Left ventricle myocardium inferior (tissue), 1 donor: ENCODE measurements at regions not wholly inside any gene's neighbourhood (a gene's known extent, or its start where the extent isn't known, plus 50 kb on each side); places are given as distances from the start of the nearest gene placed in this dataset.

Experiments
- DNase-seq: peaks from one replicate; pipeline ENCODE4 v3.0.0-alpha.2; 2020
- H3K27ac ChIP-seq: fragments of 200-600 bp; replicated peaks from 2 replicates; pipeline ENCODE4 v1.8.0; 2021
- H3K27me3 ChIP-seq: fragments of 200-600 bp; 2 replicates; pipeline ENCODE4 v1.8.0; 2021; ENCODE audit warnings: low read depth
- H3K36me3 ChIP-seq: fragments of 200-600 bp; 2 replicates; pipeline ENCODE4 v1.8.0; 2021
- H3K4me1 ChIP-seq: fragments of 200-600 bp; 2 replicates; pipeline ENCODE4 v1.8.0; 2021
- H3K4me3 ChIP-seq: fragments of 200-600 bp; 2 replicates; pipeline ENCODE4 v1.8.0; 2021; ENCODE audit warnings: mild to moderate bottlenecking, moderate library complexity
- H3K9me3 ChIP-seq: fragments of 200-600 bp; replicated peaks from 2 replicates; pipeline ENCODE4 v1.8.0; 2021
- CTCF ChIP-seq: fragments of 200-600 bp; IDR thresholded peaks from 2 replicates; pipeline ENCODE4 v1.8.0; 2021; ENCODE audit warnings: antibody characterized with exemption, mild to moderate bottlenecking, borderline replicate concordance
- intact Hi-C: fragments of 100-400 bp; cut with micrococcal nuclease; formaldehyde crosslinking; loops from one replicate; pipeline ENCODE4 v1.11.0; 2022
- donor health status: DM: no; HTN: yes; CAD: no; lungs with severe emphysema.

- no peaks in the 10 kb centered on the region for H3K9me3 ChIP-seq
- intact Hi-C loops, result no loop called here
- no peaks in the 10 kb centered on the region for H3K36me3 ChIP-seq
- peaks cover 30% of the 10 kb centered on the region for H3K4me1 ChIP-seq
- no peak overlapping the region for H3K4me3 ChIP-seq
- H3K27me3 ChIP-seq, result no peaks in the 10 kb centered on the region
- TF ChIP-seq CTCF, result no peak
- peak overlapping the region; percentile 33 for H3K27ac ChIP-seq
- no peak for DNase-seq
These were observed 54.4 kb upstream of the RBM24 start for GRCh38 chr6:17226786-17227233.

- intact Hi-C loops, result no loop called here
- DNase-seq, result no peak
- Histone ChIP-seq H3K9me3 (no peaks in the 10 kb centered on the region), H3K36me3 (no peaks in the 10 kb centered on the region), H3K27me3 (no peaks in the 10 kb centered on the region), H3K4me1 (peaks cover 30% of the 10 kb centered on the region), H3K27ac (no peak overlapping the region), H3K4me3 (no peak overlapping the region)
- no peak for TF ChIP-seq CTCF
These were observed 53.8 kb upstream of the RBM24 start for GRCh38 chr6:17227403-17227802.
